GM21360 (cell line): ENCODE measurements at regions not wholly inside any gene's neighbourhood (a gene's known extent, or its start where the extent isn't known, plus 50 kb on each side); places are given as distances from the start of the nearest gene placed in this dataset.
"Not testable (repeated sequence)": the region's sequence is repeated elsewhere in the genome, so short reads cannot be mapped to it uniquely, and the experiment has no call there.

Source experiments
- ATAC-seq: cut with Tn5 transposase; IDR thresholded peaks from one replicate; pipeline ENCODE4 v1.9.1; 2021; ENCODE audit warnings: mild to moderate bottlenecking, moderate library complexity; ENCODE audit not compliant: unreplicated experiment

DNA sequence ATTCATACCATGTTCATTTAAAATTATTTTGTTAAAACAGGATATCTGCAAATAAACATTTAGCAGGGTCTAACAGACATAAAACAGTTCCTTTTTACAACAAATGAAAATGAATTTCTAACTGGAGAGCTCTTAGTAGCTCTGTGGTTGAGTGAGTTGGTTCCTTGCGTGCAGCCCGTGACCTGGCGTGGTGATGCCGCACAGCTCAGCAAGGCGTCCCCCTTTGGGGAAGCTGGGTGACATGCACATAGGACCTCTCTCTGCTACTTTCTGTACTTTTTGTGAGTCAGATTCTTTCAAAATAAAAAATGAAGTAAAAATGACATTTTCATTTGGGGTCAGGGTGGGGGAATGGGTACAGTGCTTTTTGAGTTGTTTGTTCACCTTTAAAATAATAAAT lies 75.9 kb downstream of the NPIPB11 start:
- ATAC-seq = not testable (repeated sequence)

DNA sequence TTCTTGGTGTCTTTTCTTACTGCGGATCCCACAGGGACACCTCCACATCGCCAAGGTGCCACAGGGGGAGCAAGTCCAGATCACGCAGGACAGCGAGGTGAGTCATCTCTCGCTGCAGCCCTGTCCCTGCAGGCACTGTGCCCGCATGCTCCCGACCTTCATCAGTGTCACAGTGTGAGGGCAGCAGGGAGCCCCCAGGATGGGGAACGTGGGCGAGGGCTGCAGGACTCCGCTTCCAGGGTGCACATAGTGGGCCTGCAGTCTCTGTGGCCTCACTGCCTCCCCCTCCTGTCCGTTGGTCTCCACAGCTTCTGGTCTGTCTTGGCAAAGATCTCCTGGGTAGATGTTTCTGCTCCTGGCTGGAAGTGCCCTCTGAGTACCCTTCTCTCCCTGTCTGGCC lies 78.0 kb downstream of the NPIPB11 start:
- not testable (repeated sequence) for ATAC-seq

DNA sequence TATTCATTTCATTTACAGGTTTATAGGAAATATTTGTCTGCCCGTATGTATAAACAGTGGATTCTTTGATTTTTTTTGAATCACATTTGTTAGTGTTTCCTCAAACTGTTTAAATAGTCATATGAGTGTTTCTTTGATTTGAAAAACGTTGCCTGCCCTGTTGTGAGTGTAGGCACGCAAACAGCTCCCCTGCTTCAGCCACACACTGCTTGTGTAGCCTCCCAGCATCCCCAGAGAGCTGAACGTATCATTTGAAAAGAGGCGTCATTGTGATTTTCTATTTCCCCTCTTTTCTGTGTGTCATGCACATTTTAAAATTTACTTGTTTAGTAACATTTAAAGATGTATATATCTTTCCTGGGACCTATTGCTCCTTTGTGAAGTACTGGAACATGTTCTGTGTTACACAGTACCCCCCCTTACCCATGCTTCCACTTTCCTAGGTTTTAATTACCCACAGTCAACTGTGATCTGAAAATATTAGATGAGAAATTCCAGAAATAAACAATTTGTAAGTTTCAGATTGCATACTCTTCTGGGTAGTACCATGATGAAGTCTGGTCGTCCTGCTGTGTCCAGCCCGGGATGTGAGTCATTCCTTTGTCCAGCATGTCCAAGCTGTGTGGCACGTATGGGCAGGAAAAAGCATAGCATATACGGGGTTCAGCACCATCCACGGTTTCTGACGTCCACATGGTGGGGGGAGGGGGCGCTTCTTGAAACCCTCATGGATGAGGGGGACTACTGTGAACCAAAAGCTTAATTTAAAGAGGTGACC lies 78.7 kb downstream of the NPIPB11 start:
- not testable (repeated sequence) for ATAC-seq

DNA sequence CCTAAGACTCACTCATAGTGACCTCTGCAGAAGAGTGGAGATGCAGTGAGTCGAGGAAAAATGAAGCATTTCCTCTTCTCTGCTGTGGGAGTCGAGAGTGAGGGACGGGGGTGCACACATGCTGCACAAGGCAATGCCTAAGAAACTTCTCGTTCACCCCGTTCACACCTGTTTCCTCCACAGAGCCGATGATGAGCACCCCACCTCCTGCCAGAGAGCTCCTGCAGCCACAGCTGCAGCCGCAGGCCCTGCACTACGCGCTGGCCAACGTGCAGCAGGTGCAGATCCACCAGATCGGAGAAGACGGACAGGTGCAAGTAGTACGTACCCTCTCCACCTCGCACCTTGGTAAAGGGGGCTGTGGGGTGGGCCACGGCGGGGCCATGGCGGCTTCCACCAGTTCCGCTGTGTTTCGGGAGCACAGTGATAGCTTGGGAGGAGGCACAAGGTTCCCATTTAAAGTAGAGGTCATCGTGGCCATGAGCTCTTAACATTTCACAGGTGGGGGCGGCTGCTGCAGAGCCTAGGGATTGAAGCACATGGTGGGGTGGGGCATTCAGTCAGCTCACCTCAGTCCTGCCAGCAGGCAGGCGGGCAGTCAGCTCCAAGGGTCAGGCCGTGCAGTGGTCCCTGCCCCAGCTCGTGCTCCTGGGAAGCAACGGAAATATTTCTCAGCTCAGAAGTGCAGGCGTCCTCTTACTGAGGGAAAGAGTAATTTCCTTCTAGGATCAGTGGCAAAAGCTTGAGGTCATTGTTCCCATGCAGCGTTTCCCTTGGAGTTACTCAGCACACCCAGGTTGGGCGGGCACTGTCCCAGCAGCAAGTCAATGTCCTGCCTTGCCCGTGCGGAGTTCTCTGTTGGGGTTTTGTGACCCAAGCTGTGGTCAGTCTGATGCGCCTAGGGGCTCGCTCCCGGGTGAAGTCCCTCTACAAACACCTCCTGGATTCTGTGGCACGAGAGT lies 80.1 kb downstream of the NPIPB11 start:
- ATAC-seq = not testable (repeated sequence)

DNA sequence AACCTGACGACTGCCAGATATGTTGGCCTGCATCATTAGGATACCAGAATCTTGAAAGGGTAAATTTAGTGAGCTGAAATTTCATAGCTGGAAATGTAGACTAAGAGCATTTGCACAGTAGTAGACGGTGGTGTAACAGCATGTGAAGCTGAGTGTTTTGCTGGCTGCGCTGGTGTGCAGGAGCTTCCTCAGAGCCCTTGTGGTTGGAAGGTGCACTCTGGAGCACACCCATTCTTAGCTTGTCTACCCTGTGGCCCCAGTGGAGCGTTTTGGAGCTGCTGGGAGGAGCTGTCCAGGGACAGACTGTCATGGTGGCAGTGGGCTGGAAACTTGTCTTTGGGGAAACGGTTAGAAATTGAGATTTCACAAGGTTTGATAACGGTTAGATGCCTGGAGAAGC lies 82.8 kb downstream of the NPIPB11 start:
- not testable (repeated sequence) for ATAC-seq

DNA sequence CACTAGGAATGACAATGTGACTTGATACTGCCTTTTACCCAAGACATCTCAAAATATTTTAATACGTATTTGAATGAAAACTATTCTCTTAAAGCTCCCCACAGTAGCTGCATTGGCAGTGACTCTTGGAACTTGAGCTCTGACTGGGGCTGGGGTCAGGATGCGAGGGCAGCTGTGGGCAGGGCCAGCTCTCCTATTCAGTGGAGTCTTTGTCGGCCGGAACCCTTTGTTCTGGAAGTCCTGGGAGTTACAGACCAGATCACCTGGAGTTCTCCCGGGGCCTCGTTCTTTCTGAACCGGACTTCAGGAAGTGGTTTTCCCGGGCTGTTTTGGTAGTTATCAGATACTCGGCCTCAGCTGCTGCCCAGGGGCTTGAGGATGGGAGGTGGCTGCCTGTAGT lies 84.9 kb downstream of the NPIPB11 start:
- no peak for ATAC-seq

DNA sequence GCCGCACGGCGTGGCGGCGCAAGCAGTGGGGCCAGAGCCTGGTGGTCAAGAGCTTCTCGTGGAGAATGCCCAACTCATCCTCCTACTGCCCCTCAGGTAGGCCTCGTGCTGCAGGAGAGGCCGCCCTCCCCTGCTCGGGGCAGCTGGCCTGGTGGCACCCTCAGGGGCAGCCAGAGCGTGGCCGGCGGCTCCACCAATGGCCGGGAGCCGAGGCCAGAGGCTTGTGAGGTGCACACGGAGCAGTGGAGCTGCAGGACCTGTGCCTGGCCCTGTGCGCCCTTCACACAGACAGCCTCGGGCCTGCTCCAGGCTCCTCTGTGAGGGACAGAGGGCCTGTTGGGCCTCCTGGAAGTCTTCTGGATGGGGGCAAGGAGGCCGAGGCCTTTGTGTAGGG lies 85.5 kb downstream of the NPIPB11 start:
- ATAC-seq = no peak

DNA sequence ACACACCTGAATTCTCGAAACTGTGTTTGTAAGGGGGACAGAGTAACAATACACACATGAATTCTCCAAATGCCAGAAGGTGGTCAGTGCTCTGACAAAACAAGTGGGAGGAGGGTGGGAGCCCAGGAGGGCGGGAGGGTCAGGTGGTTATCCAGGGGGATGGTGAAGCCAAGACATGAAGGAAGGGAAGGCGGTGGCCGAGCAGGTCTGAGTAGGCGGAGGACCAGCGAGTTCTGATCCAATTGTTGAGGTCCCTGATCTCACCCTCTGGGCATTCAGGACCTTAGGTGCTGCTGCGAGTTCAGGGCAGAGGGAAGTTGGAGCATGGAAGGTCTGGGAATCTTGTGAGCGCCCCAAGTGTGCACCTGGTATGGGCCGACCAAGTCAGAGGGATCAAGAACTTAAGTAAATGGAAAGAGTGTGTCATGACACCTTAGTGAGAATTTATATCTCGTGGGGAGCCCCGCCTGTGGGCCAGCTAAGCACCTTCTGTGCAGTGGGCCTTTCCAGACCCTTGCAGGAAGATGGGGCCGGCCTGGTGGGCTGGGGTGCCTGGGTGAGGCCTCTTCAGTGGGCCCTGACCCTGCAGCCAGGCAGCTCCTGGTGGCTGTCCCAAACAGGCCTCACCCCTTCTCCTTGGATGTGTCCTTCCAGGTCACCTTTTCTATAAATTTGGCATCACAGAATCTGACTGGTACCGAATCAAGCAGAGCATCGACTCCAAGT lies 86.1 kb downstream of the NPIPB11 start:
- ATAC-seq = no peak

DNA sequence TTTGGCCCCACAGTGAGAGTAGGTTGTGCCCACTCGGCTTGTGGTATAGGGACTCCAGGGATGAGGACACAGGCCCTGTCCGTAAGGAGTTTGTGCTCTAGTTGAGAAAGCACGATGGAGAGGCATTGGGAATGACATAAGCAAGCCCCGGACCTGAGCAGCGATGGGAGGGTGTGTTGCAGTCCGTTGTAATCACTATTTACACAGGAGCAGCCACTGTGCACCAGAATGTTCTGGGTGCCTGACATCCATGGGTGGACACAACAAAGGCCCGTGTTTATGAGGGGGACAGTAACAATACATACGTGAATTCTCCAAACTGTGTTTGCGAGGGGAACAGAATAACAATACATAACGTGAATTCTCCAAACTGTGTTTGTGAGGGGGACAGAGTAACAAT lies 86.8 kb downstream of the NPIPB11 start:
- no peak for ATAC-seq

DNA sequence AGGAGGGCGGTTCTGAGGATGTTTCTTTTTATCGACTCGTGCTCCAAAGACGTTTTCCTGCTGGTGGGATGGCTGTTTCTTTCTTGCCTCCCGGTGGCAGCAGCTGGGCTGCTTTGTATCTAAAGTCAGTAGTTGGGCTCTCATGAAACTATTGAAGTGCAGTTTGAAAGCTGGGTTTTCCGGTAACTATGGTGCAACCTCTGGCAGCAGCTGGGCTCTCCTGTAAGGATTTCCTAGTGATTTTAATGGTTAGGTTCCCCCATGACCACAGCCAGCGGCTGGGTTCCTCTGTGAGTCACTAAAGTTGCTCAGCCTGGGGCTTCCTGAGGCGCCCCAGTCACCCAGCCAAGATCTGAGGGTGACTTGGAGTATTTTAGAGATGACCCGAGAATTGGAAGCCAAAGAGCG lies 87.9 kb downstream of the NPIPB11 start:
- ATAC-seq = not testable (repeated sequence)

DNA sequence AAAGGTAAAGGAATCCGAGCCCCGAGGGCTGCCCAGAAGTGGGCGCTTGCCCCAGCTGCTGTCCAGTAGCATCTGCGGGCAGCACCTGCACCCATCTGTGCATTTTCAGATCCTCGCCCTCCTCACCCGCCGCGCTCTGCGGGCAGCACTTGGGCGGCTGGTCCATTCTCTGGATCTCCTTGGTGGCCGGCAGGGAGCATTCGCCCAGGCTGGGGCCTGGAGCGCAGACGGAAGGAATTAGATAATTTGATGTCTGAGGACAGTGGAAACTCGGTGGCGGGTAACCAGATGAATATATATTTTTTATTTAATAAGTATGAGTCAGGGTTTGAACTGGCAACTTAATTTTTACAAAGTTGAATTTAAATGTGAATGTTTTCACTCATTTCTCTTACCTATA lies 88.5 kb downstream of the NPIPB11 start:
- no peak for ATAC-seq

DNA sequence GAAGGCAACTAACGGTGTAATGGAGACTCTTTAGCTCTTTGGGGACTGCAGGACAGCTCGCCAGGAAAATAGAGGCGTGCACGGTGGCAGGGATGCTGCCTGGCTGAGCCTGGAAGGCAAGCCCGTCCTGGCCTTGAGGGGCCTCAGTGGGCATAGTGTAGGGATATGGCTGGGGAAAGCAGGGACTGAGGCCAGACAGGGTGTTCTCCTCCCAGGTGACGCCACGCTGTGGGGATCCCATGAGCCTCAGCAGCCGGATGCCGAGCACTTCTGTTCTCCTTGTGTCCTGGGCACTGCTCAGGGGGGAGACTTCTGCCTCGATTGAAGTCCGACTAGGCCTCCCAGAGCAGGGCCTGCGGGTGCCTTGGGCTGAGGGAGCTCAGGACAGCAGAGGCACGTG lies 89.2 kb downstream of the NPIPB11 start:
- ATAC-seq = no peak

DNA sequence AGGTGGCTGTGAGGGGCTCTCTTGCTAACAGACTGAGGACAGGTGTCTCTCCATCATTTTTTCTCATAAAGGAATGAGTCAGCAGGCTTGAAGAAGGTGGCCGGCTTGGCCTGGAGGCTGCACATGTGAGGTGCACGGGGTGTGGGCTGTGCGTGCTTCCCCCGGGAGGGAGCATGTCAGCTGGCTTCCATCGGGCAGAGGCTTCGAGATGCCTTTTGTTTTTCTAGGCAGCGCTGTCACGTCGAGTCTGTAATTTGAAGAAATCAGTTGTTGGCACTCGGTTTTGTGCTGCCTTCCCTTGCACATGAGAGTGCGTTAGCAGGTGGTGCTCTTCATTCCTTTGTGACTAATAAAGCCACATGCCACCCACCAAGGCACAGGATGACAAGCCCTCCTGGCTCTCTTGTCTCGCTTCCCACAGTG lies 89.7 kb downstream of the NPIPB11 start:
- no peak for ATAC-seq

DNA sequence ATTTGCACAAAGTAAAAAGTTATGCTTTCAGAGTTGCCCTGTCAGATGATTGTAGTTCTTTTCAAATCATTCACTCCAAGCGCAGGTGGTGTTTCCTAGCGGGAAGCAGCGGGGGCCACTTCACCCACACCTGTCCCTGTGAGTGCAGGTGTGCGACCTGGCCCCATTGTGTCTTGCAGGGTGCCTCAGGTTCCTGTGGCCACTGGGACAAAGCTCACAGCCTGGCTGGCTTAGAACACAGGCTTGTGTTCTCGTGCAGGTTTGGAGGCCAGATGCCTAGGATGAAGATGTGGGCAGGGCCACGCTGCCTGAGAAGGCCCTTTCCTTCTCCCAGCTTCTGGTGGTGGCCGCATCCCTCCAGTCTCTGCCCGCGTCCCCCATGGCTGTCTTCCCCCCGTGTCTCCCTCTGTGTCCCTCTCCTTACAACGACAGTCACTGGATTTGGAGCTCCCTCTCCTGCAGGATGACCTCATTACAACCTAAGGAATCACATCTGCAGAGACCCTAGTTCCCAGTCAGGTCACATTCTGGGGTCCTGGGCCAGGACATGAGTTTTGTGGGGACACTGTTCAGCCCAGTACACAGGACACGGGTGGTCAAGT lies 90.5 kb downstream of the NPIPB11 start:
- ATAC-seq = no peak

DNA sequence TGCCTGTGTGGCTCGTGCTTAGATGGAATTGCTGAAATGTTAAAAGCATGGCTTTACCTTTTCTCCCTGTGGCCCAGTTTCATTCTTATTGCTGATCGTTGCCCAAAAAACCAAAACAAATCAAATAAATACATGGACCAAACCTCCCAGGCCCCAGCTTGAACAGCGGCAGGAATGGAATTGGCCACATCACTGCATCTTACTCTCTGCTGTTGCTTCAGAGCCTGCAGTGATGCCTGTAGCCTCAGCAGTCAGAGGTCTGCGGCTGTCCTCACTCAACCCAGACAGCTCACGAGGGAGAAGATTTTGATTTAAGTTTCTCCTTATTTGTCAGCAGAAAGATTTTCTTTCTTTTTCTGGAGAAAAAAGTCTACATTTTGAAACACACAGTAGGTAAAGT lies 91.5 kb downstream of the NPIPB11 start:
- ATAC-seq = no peak

DNA sequence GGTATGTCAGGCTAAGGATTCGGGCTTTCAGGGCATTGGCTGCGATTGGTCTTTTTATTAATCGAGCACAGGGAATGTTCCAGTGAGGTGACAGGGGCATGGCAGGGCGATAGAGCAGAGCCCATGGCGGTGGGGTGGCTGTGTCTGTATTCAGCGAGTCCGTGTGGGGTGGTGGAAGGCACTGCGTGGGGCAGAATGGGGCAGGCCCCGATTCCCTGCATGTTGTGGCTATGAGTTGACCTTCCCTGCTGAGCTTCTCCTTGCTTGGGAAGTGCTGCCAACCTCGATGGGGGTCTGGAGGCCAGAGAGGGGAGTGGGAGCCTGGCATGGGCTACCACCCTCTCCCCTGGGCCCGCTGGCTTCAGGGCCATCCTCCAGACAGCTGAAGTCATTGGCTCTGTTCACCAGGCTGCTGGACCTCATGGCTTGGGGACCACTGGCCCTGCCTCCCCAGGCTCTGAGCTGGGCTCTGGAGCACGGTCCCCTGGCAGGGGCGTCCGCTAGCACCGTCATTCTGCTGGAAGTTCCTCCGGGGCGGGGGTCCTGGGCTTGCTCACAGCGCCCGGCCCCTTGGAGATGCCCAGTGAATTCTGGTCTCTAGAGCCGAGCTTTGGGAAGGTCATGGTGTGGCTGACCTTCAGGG lies 92.1 kb downstream of the NPIPB11 start:
- no peak for ATAC-seq

DNA sequence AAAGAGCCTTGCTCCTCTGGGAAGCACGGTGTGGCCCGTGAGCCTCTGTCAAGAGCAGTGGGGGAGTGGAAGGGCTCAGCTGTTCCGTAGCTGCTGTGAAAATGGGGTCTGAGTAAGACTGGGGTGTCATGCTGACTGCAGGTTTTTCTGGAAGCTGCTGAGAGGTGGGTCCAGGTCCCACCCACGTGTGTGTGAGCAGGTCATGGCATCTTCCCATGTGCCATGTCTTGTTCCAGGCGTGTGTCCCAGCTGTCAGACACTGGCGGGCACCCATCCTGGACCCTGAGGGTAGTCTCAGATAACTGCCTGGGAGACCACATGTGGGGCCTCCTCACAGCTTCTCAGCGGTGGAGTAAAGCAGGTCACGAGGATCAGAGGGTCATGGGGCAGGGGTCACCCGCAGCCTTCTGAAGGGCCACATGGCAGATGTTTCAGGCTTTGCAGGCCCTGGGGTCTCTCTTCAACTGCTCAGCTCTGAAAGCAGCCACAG lies 92.9 kb downstream of the NPIPB11 start:
- no peak for ATAC-seq

DNA sequence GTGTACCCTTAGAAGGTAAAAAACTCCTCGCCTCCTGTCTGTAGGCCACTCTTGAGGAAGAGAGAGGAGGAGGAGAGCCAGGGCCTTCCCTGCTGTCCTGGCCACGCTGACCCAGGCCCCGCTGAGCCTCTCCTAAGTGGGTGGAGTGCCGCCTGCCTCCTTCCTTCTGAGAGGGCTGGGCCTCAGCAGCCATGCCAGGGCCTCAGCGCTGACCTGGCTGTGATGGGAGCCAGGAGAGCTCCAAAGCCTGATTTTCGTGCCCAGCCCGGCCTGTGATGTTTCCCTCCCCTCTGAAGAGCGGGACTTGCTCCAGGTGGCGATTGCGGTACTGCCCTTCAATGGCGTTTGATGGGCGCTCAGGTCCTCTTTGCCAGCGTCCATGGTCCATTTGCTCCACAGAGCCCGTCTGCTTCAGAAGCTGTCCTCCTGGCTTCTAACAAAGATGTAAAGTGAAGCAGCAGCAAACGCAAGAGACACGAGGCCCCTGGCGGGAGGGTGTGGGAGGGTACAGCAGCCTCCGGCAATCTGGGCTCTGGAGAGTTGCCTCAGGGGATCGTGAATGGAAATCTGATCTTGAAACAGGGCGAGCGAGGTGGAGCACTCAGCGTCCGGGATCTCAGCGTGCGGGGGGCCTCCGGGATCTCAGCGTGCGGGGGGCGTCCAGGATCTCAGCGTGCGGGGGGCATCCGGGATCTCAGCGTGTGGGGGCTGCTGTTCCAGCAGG lies 93.5 kb downstream of the NPIPB11 start:
- ATAC-seq = no peak

DNA sequence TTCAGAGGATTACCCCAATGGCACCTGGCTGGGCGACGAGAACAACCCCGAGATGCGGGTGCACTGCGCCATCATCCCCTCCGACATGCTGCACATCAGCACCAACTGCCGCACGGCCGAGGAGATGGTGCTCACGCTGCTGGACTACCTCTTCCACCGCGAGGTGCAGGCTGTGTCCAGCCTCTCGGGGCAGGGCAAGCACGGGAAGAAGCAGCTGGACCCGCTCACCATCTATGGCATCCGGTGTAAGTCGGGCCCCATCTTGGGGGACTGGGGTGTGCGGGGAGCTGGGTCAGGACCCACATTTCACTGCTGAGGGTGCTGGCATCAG lies 94.2 kb downstream of the NPIPB11 start:
- ATAC-seq = not testable (repeated sequence)
